Right lobe of liver (tissue), 6 donors: ENCODE measurements at regions not wholly inside any gene's neighbourhood (a gene's known extent, or its start where the extent isn't known, plus 50 kb on each side); places are given as distances from the start of the nearest gene placed in this dataset.

Experiments used
- ATAC-seq, 4 donors: fragments of 200-7000 bp; cut with Tn5 transposase; one replicate each; pipeline ENCODE4 v1.9.1; 2020; ENCODE audit warnings: mild to moderate bottlenecking in 4 of 4, moderate library complexity in 4 of 4
- DNase-seq, 3 donors: peaks; one replicate each; pipeline ENCODE4 v3.0.0-alpha.2; 2020
- H3K27ac ChIP-seq, 3 donors: fragments of 200-600 bp; one replicate each; pipeline ENCODE4 v1.8.0; 2022
- H3K27me3 ChIP-seq, 2 donors: fragments of 200-600 bp; one replicate each; pipeline ENCODE4 v1.8.0; 2022
- H3K36me3 ChIP-seq, 4 donors: fragments of 200-600 bp; sonication (generic) in 1 of 4; one replicate each; pipeline versions ENCODE4 v1.5.1 to v1.8.0; 2017 to 2022; ENCODE audit warnings: control low read depth in 1 of 4
- H3K4me1 ChIP-seq, 4 donors: fragments of 200-600 bp; sonication (generic) in 1 of 4; one replicate each; pipeline versions ENCODE4 v1.5.1 to v1.8.0; 2017 to 2022; ENCODE audit warnings: control low read depth in 1 of 4
- H3K4me3 ChIP-seq, 3 donors: fragments of 200-600 bp; one replicate each; pipeline ENCODE4 v1.8.0; 2022
- H3K9me3 ChIP-seq, 4 donors: fragments of 200-600 bp; sonication (generic) in 1 of 4; one replicate each; pipeline versions ENCODE4 v1.5.1 to v1.8.0; 2017 to 2022; ENCODE audit warnings: control low read depth in 1 of 4
- CTCF ChIP-seq, 4 donors: fragments of 200-600 bp in 3 of 4; fragments of 450-650 bp in 1 of 4; IDR thresholded peaks; one replicate each; pipeline versions ENCODE4 v1.5.1 to v1.8.0; 2016 to 2022; ENCODE audit warnings: antibody characterized with exemption in 4 of 4, mild to moderate bottlenecking in 2 of 4
- POLR2A ChIP-seq: fragments of 450-650 bp; IDR thresholded peaks from one replicate; pipeline ENCODE4 v1.6.1; 2017; ENCODE audit warnings: antibody characterized with exemption, mild to moderate bottlenecking
- WGBS: methylation state at CpG from one replicate; pipeline ENCODE4 v1.1.6; 2018; ENCODE audit warnings: low coverage, low lambda C conversion rate; ENCODE audit not compliant: insufficient coverage; ENCODE audit errors: missing lambda C conversion rate; 5-methylcytosine and 5-hydroxymethylcytosine counted together
- intact Hi-C, 2 donors: fragments of 100-400 bp; cut with DNase I; formaldehyde crosslinking; loops; one replicate each; pipeline versions ENCODE4 v1.11.2 to v1.14.1; 2022
- donor health status: DM: no; HTN: yes; CAD: no.
- donor health status: DM: no; HTN: no; CAD: no.
- donor health status: DM: no; HTN: no; CAD: no.
- donor health status: DM: no; HTN: yes; CAD: no.
- donor health status: DM: no; HTN: yes; CAD: no.

- H3K4me1 ChIP-seq: no peaks in the 10 kb centered on the region
- no peaks in the 10 kb centered on the region for H3K36me3 ChIP-seq
- DNase-seq (no peak), ATAC-seq (no peak)
- H3K27ac ChIP-seq: no peak overlapping the region
- intact Hi-C loops: no loop called here
- no peaks in the 10 kb centered on the region for H3K9me3 ChIP-seq
- no peaks in the 10 kb centered on the region for H3K27me3 ChIP-seq
- H3K4me3 ChIP-seq: no peak overlapping the region
- TF ChIP-seq POLR2A (no peak), CTCF (IDR thresholded peaks at IDR 0.05) (no peak)
These were observed 530.5 kb upstream of the LRRC4C start for GRCh38 chr11:41989823-41990380.

DNA sequence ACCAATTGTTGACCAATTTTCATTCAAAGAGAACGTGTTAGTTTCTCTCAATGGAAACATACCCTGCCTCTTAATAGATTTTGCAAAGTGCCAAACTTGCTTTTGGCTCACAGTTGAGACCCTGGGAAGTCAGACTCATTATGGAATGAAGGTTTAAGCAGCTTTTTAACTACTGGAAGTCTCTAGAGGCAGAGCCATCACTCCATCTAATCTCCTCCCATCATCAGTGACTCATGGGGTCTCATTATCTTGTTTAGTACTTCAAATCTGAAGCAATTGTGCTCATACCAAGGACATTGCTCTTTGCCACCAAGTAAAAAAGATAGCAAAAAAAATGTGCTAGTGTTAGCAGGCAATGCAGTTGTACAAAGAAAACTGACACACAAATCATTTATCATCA is 537.1 kb upstream of the LRRC4C start:
- Histone ChIP-seq H3K4me3 (no peak overlapping the region), H3K27ac (no peak overlapping the region), H3K36me3 (no peaks in the 10 kb centered on the region), H3K9me3 (no peaks in the 10 kb centered on the region), H3K4me1 (no peaks in the 10 kb centered on the region), H3K27me3 (no peaks in the 10 kb centered on the region)
- no peak for ATAC-seq
- DNase-seq: no peak
- intact Hi-C loops: no loop called here
- no peak for TF ChIP-seq CTCF (IDR thresholded peaks at IDR 0.05)
- TF ChIP-seq POLR2A: no peak
- 23% methylated on average over 1 of the region's 1 CpG for WGBS

GRCh38 chr11:41997844-41998401 is 538.5 kb upstream of the LRRC4C start:
- WGBS: 61% methylated on average over 5 of the region's 5 CpGs
- no peak for TF ChIP-seq POLR2A
- no peak for TF ChIP-seq CTCF (IDR thresholded peaks at IDR 0.05)
- no peak for ATAC-seq
- Histone ChIP-seq H3K4me3 (no peak overlapping the region), H3K9me3 (no peaks in the 10 kb centered on the region), H3K27me3 (no peaks in the 10 kb centered on the region), H3K36me3 (no peaks in the 10 kb centered on the region), H3K27ac (no peak overlapping the region), H3K4me1 (no peaks in the 10 kb centered on the region)
- intact Hi-C loops: no loop called here
- DNase-seq: no peak

DNA sequence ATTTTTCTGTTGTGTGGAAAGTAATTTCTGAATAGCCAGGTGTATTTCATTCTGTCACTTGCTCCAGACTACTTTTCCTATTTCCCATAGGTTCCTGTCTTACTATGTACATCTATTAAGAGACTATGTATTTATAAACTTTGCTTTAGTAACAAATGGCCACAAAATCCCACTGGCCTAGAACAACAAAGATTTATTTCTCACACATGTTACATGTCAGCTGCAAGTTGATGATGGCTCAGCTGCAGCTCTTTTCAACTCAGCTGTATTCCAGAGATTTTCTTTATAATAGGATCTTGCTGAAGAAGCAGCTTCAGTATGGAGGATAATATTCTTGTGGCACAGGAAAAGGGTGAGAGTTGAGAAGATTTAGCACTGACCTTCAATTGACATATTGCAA is 539.6 kb upstream of the LRRC4C start:
- intact Hi-C loops: no loop called here

More for the DNA sequence above, 539.6 kb upstream of the LRRC4C start:
- no peaks in the 10 kb centered on the region for H3K36me3 ChIP-seq
- no peak for ATAC-seq
- no peak overlapping the region for H3K27ac ChIP-seq
- TF ChIP-seq POLR2A (no peak), CTCF (IDR thresholded peaks at IDR 0.05) (no peak)
- no peak for DNase-seq
- H3K4me3 ChIP-seq: no peak overlapping the region
- H3K9me3 ChIP-seq: no peaks in the 10 kb centered on the region
- H3K27me3 ChIP-seq: no peaks in the 10 kb centered on the region
- H3K4me1 ChIP-seq: no peaks in the 10 kb centered on the region
